Panc1 (cell line): ENCODE measurements at regions not wholly inside any gene's neighbourhood (a gene's known extent, or its start where the extent isn't known, plus 50 kb on each side); places are given as distances from the start of the nearest gene placed in this dataset.

Experiments used
- ATAC-seq: fragments of 200-7000 bp; cut with Tn5 transposase; 2 replicates; pipeline ENCODE4 v1.9.1; 2020; ENCODE audit warnings: mild to moderate bottlenecking, moderate library complexity
- BruUV-seq: library from RNA; stranded (reverse); fragments of 400-500 nt; replicated peaks from 2 replicates; lab custom pipeline; 2021; lab: Mats Ljungman, UMichigan
- CTCF ChIA-PET: fragments of 300-600 bp; sonication (Branson Sonifier 250); formaldehyde crosslinking; loops from one replicate; lab custom pipeline; 2022; ENCODE audit warnings: antibody characterized with exemption; lab: Charles Lee
- POLR2A ChIA-PET: fragments of 300-600 bp; sonication (Branson Sonifier 250); formaldehyde crosslinking; loops from one replicate; lab custom pipeline; 2022; ENCODE audit warnings: antibody characterized with exemption; lab: Charles Lee
- DNase-seq: peaks from one replicate; pipeline ENCODE4 v3.0.0-alpha.2; 2010; ENCODE audit warnings: low read depth, low spot score
- H3K27ac ChIP-seq: 2 replicates; pipeline ENCODE4 v1.5.1; 2011; ENCODE audit warnings: mild to moderate bottlenecking, low read length, inconsistent platforms
- H3K27me3 ChIP-seq: fragments of 200-500 bp; sonication (Bioruptor generic); 2 replicates; pipeline ENCODE4 v1.6.0; 2014; ENCODE audit warnings: low read length, inconsistent platforms; ENCODE audit not compliant: control insufficient read depth, insufficient read depth
- H3K36me3 ChIP-seq: fragments of 200-500 bp; sonication (Bioruptor generic); 2 replicates; pipeline ENCODE4 v1.5.1; 2014; ENCODE audit warnings: inconsistent platforms, mild to moderate bottlenecking, low read length, moderate library complexity; ENCODE audit not compliant: control insufficient read depth, insufficient read depth
- H3K4me1 ChIP-seq: 2 replicates; pipeline ENCODE4 v1.5.1; 2011; ENCODE audit warnings: inconsistent platforms, mild to moderate bottlenecking, low read length, moderate library complexity; ENCODE audit not compliant: control insufficient read depth, insufficient read depth
- H3K4me3 ChIP-seq, 2 experiments: 2 replicates each; pipeline ENCODE4 v1.5.1; 2011 to 2012; ENCODE audit warnings: low read depth in 2 of 2, low read length in 2 of 2, mild to moderate bottlenecking in 2 of 2, inconsistent platforms in 1 of 2, moderate library complexity in 1 of 2
- H3K9me3 ChIP-seq: fragments of 200-500 bp; sonication (Bioruptor generic); 2 replicates; pipeline ENCODE4 v1.5.1; 2014; ENCODE audit warnings: low read depth, mild to moderate bottlenecking, inconsistent platforms, low read length, moderate library complexity; ENCODE audit not compliant: control insufficient read depth, insufficient read depth
- POLR2AphosphoS5 ChIP-seq: IDR thresholded peaks from 2 replicates; pipeline ENCODE4 v1.6.1; 2012; ENCODE audit warnings: mild to moderate bottlenecking, low read depth, low read length, moderate library complexity
- SIN3A ChIP-seq: IDR thresholded peaks from 2 replicates; pipeline ENCODE4 v1.6.1; 2012; ENCODE audit warnings: low read depth, mild to moderate bottlenecking, low read length, moderate library complexity, borderline replicate concordance; ENCODE audit not compliant: insufficient read depth
- TCF7L2 ChIP-seq: IDR thresholded peaks from 2 replicates; pipeline ENCODE4 v1.6.1; 2011; ENCODE audit warnings: mild to moderate bottlenecking, low read depth, low read length, inconsistent platforms
- in situ Hi-C: cut with HindIII; loops from 2 replicates; pipeline ENCODE4 v1.10.0; 2016; ENCODE audit warnings: low sequenced_read_pairs, low pct_unique_long_range_greater_than_20kb
- intact Hi-C: fragments of 100-400 bp; cut with micrococcal nuclease; formaldehyde crosslinking; loops from one replicate; pipeline ENCODE4 v1.10.0; 2022; ENCODE audit not compliant: unreplicated experiment
- TF ChIP-seq, protein P1 (sequence below), 2 experiments: IDR thresholded peaks; 2 replicates each; pipeline ENCODE4 v1.6.1; 2011 to 2012; ENCODE audit warnings: low read depth in 2 of 2, control low read depth in 1 of 2, low read length in 1 of 2, mild to moderate bottlenecking in 1 of 2, moderate library complexity in 1 of 2; ENCODE audit not compliant: insufficient read depth in 1 of 2
- TF ChIP-seq, protein P2 (sequence below): fragments of 450-650 bp; IDR thresholded peaks from 2 replicates; pipeline ENCODE4 v1.5.1; 2017; ENCODE audit warnings: mild to moderate bottlenecking

DNA sequence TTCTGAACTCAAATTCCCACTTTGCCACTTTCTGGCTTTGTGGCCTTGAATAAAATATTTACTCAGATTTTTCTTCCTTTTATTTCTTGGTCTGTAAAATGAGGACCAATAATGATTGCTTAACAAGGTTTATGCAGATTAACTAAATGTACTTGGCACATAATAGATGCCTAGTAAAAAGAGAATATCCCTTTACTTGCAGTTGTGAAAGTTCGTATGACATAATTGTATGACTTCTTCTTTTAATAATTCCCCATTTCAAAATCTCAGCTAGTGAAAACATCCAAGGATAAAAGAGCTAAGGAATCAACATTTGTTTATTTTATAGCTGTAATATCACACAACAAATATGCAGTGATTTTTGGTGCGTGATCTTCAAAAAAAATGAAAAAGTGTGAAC is 215.6 kb upstream of the ATP2B1 start:
- in situ Hi-C loops = no loop called here
- intact Hi-C loops = no loop called here
- ChIA-PET POLR2A (no interaction called here), CTCF (interaction anchor here (0.6 kb wide), 1 partner anchor 657 kb away, joined by 3 read pairs; no protein-coding TSS in a partner anchor)
- Histone ChIP-seq H3K27me3 (no peaks in the 10 kb centered on the region), H3K36me3 (no peaks in the 10 kb centered on the region), H3K9me3 (no peaks in the 10 kb centered on the region), H3K27ac (no peak overlapping the region), H3K4me1 (no peaks in the 10 kb centered on the region), H3K4me3 (no peak overlapping the region)
- ATAC-seq (no peak), DNase-seq (no peak)
- no peak for TF ChIP-seq POLR2AphosphoS5
- TF ChIP-seq TCF7L2 = no peak
- TF ChIP-seq, protein P1, sequence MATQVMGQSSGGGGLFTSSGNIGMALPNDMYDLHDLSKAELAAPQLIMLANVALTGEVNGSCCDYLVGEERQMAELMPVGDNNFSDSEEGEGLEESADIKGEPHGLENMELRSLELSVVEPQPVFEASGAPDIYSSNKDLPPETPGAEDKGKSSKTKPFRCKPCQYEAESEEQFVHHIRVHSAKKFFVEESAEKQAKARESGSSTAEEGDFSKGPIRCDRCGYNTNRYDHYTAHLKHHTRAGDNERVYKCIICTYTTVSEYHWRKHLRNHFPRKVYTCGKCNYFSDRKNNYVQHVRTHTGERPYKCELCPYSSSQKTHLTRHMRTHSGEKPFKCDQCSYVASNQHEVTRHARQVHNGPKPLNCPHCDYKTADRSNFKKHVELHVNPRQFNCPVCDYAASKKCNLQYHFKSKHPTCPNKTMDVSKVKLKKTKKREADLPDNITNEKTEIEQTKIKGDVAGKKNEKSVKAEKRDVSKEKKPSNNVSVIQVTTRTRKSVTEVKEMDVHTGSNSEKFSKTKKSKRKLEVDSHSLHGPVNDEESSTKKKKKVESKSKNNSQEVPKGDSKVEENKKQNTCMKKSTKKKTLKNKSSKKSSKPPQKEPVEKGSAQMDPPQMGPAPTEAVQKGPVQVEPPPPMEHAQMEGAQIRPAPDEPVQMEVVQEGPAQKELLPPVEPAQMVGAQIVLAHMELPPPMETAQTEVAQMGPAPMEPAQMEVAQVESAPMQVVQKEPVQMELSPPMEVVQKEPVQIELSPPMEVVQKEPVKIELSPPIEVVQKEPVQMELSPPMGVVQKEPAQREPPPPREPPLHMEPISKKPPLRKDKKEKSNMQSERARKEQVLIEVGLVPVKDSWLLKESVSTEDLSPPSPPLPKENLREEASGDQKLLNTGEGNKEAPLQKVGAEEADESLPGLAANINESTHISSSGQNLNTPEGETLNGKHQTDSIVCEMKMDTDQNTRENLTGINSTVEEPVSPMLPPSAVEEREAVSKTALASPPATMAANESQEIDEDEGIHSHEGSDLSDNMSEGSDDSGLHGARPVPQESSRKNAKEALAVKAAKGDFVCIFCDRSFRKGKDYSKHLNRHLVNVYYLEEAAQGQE (IDR thresholded peaks at IDR 0.05; ENCODE audit: insufficient read depth in 1 of 2, low read depth in 2 of 2, low read length in 1 of 2) = no peak
- TF ChIP-seq, protein P2, sequence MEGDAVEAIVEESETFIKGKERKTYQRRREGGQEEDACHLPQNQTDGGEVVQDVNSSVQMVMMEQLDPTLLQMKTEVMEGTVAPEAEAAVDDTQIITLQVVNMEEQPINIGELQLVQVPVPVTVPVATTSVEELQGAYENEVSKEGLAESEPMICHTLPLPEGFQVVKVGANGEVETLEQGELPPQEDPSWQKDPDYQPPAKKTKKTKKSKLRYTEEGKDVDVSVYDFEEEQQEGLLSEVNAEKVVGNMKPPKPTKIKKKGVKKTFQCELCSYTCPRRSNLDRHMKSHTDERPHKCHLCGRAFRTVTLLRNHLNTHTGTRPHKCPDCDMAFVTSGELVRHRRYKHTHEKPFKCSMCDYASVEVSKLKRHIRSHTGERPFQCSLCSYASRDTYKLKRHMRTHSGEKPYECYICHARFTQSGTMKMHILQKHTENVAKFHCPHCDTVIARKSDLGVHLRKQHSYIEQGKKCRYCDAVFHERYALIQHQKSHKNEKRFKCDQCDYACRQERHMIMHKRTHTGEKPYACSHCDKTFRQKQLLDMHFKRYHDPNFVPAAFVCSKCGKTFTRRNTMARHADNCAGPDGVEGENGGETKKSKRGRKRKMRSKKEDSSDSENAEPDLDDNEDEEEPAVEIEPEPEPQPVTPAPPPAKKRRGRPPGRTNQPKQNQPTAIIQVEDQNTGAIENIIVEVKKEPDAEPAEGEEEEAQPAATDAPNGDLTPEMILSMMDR = no peak
- no peak for TF ChIP-seq SIN3A
- no TSS peak for BruUV-seq

GRCh38 chr12:89923091-89923490 is 214.5 kb upstream of the ATP2B1 start:
- ATAC-seq (no peak), DNase-seq (no peak)
- Histone ChIP-seq H3K9me3 (no peaks in the 10 kb centered on the region), H3K27me3 (no peaks in the 10 kb centered on the region), H3K4me1 (no peaks in the 10 kb centered on the region), H3K27ac (no peak overlapping the region), H3K4me3 (no peak overlapping the region), H3K36me3 (no peaks in the 10 kb centered on the region)
- CTCF ChIA-PET = no interaction called here
- POLR2A ChIA-PET = no interaction called here
- TF ChIP-seq TCF7L2 = no peak
- TF ChIP-seq, protein P1 (IDR thresholded peaks at IDR 0.05; ENCODE audit: insufficient read depth in 1 of 2, low read depth in 2 of 2, low read length in 1 of 2) = no peak
- TF ChIP-seq, protein P2 = no peak
- TF ChIP-seq SIN3A = no peak
- no peak for TF ChIP-seq POLR2AphosphoS5
- BruUV-seq = no TSS peak
- in situ Hi-C loops (no loop called here), intact Hi-C loops (no loop called here)
